Keratinocyte (primary cell): ENCODE measurements at regions not wholly inside any gene's neighbourhood (a gene's known extent, or its start where the extent isn't known, plus 50 kb on each side); places are given as distances from the start of the nearest gene placed in this dataset.

Source experiments
- CTCF ChIP-seq, 3 experiments: IDR thresholded peaks in 1 of 3; conservative IDR thresholded peaks in 1 of 3; optimal IDR thresholded peaks in 1 of 3; 2 replicates in 2 of 3; 3 replicates in 1 of 3; pipeline versions ENCODE3 to v1.5.1; 2011; ENCODE audit warnings: low read length in 3 of 3, mild to moderate bottlenecking in 3 of 3, moderate library complexity in 2 of 3, control low read depth in 1 of 3, inconsistent platforms in 1 of 3; ENCODE audit not compliant: insufficient read depth in 2 of 3; ENCODE audit errors: extremely low read depth in 1 of 3
- EZH2 ChIP-seq: IDR thresholded peaks from one replicate; pipeline ENCODE4 v1.6.1; 2012; ENCODE audit warnings: inconsistent platforms, mild to moderate bottlenecking, low read length, moderate library complexity

GRCh38 chr12:34106172-34106571, 83.9 kb downstream of the ALG10 start:
- TF ChIP-seq CTCF (optimal IDR thresholded peaks at IDR 0.05 in 1 of 3, IDR thresholded peaks at IDR 0.05 in 1 of 3, conservative IDR thresholded peaks at IDR 0.05 in 1 of 3; ENCODE audit: extremely low read depth in 1 of 3, insufficient read depth in 2 of 3, low read length in 3 of 3) (no peak), EZH2 (no peak)
